ENCODE measurements at regions not wholly inside any gene's neighbourhood (a gene's known extent, or its start where the extent isn't known, plus 50 kb on each side); places are given as distances from the start of the nearest gene placed in this dataset.
"Not testable (repeated sequence)": the region's sequence is repeated elsewhere in the genome, so short reads cannot be mapped to it uniquely, and the experiment has no call there.

DNA sequence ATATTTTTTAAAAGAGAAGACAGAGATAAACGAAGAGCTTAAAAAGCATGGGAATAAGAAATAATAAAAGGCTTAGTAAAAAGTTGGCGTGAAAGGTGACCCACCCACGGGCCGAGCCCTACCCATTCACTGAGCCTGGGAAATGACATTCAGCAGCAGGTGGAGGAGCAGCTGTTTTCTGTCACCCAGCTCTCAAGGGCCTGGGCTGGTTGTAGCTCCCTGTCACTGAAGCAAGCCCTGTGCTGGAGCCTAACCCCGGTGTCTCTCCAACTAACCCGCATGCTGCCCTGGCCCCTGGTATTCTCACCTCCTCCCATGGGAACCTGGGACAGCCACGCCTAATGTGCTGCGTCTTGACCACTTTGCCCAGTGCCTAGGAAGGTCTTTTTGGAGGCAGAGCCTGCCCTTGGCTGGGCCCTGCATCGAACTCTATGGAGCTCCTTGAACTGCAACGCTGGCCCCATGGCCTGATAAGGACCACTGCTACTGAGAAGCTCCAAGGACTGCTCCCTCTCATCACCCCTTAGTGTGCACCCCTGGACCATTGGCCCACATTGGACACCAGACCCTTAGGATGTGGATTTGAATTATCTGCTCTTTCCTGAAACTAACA, 68.8 kb upstream of the IYD start:
- DNase-seq, result peak; percentile 54 to 80

DNA sequence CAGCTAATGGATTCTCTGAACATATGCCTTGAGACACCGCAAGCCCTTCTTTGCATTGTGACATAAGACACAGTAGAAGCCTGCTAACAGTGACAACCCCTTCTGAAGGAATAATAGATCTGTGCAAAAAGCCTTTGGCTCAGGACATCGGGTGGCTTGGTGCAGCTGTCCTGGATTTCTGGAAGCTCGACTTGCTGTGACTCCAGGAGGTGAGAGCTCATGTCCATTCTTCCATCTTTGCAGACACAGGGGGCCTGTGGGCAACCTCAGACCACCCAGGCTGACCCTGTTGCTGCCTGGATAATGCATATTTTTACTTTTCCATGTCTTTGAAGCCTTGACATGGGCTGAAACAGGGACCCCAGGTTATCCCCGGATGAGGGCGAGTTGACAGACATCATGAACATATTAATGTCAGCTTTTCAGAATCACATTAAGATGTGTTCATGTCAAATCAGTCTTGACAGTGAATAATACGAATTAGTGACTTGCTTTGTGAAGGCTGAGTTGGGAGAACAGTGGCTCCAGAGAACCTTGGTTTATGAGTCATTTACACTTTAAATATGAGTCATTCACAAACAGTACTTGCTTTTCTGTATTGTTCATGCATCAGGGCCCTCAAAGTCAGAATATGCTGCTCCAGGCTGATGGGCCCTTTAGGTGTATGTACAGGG, 66.8 kb upstream of the IYD start:
- no peak for DNase-seq

DNA sequence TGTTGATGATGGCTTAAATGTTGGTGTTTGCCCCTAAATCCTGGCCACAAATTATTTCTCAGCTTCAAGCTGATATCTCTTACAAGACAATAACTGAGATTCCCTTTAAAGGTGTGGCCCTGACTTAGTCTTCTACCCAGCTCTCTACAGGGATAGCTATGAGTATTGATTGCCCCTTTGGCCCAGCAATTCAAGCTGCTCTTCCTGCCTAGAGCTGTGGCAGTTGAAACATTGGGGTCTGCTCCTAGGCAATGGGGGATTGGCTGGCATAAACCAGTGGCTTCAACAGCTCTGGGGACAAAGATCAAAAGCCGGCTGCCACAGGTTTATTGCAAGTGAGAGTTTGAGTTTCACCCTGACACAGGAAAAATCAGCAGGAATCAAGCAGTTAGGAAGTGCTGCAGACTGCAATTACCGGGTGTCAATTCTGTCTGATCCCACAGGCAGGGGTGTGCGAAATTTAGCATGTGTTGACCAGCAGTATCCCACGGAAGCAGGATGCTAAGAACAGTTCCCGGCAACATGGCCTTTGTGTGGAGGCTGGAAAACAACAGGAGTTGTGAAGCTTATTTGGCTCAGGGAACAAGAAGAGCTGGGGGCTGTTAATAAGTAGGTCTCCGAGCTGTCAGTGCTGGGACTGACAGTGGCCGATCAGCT, 66.2 kb upstream of the IYD start:
- DNase-seq, result no peak

DNA sequence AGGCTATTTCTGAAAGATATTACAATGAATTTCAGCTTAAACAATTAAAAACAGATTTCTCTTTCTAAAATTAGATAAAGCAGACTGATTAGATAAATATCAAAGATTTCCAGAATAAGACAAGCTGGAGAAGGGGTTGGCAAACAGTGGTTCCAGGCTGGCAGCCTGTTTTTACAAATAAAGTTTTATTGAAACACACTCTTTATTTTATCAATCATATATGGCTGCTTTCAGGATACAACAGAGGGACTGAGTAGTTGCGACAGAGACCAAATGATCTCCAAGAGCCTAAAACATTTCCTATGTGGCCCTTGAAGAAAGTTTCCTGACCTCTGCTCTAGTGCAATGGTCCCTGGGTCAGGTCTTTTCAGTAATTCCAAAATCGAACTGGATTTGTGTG, 65.6 kb upstream of the IYD start:
- no peak for DNase-seq

DNA sequence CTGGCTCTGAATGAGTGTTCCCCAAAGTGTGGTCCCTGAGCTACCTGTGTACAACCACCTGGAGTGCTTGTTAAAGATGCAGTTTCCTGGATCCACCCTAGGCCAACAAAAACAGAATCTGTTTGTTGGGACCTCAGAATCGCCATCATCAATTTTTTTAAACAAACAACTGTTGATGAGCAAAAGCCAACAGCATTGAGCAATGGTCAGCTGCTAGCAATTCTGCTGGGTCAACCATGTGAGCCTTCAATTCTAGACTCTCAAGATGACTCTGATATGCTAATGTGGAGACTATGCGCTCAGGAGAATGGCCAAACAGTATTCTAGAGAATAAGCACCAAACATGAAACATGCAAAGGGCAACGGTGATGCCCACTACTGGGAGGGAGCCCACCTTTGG, 64.4 kb upstream of the IYD start:
- DNase-seq, result no peak

DNA sequence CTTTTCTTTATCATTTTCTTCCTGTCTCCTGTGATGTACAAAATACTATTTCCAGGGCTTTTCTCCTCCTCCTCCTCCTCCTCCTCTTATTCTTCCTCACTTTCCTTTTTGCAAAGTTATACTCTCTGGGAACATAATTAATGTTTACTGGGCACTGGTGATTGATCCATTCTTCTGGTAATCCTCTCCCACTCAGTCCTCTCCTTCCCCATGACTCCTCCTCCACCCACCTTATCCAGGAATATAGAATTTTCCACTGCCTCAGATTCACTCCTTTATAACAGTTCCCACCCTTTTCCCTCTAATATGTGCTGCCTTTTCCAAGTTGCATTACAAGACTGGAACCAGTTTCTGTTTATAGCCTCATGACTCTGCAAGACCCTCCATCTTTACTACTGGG, 62.5 kb upstream of the IYD start:
- no peak for DNase-seq

DNA sequence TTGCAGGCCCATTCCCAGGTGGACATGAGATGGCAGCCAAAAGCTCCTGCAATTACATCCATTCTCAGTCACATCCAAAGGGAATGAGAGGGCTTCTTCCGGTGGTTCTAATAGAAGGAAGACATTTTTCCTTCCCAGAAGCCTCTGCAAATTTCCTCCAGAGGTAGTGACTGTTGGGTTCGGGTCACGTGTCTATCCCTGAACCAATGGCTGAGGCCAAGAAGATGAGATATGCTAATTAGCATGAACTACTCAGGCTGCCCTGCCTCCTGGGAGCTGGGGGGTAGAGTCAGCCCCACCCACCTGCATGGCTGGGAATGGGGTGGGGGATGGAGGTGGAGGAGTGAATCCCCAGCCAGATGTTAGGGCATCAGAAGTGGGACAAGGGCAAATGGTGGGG, 61.3 kb upstream of the IYD start:
- no peak for DNase-seq

DNA sequence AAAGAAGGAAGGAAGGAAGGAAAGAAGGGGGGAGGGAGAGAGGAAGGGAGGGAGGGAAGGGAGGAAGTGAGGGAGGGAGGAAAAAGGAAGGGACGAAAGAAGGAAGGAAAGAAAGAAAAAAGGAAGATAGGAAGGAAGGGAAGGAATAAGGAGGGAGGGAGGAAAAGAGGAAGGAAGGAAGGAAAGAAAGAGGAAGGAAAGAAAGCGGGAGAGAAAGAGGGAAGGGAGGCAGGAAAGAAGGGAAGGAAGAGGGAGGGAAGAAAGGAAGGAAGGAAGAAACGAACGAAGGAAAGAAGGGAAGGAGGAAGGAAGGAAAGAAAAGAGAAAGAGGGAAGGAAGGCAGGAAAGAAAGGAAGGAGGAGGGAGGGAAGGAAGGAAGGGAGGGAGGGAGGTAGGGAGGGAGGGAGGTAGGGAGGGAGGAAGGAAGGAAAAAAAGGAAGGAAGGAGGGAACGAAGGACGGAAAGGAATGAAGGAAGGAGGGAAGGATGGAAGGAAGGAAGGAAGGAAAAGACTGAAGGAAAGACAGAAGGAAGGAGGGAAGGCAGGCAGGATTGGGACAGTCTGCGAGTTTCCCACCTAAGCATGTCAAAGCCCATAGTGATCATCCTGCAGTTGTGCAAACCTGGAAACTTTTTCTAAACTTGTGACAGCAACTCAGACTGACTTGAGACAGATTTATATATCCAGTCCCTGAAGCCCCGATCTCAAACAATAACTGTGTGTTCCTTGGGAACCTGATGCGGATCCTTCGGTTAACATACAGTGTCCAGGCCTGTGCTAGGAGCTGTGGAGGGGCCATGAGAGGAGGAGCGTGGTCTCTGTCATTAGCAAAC, 59.8 kb upstream of the IYD start:
- no peak for DNase-seq

DNA sequence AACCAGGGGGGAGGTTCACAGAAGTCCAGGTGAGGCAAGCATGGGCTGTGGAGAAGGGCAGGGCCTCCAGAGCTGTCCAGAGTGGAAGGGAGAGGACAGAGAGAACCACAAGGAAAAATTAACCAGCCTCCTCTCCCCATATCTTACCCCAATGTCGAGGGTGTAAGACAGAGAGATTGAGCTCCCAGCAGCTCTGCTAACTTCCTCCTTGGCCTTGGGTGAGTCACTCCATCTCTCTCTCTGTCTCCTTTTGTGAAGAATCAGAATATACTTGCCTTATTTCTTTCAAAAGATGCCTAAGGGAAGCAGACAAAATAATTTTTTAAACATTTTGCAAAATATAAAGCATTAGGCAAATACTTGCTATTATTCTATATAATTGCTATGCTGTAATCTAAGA, 58.3 kb upstream of the IYD start:
- DNase-seq, result no peak

DNA sequence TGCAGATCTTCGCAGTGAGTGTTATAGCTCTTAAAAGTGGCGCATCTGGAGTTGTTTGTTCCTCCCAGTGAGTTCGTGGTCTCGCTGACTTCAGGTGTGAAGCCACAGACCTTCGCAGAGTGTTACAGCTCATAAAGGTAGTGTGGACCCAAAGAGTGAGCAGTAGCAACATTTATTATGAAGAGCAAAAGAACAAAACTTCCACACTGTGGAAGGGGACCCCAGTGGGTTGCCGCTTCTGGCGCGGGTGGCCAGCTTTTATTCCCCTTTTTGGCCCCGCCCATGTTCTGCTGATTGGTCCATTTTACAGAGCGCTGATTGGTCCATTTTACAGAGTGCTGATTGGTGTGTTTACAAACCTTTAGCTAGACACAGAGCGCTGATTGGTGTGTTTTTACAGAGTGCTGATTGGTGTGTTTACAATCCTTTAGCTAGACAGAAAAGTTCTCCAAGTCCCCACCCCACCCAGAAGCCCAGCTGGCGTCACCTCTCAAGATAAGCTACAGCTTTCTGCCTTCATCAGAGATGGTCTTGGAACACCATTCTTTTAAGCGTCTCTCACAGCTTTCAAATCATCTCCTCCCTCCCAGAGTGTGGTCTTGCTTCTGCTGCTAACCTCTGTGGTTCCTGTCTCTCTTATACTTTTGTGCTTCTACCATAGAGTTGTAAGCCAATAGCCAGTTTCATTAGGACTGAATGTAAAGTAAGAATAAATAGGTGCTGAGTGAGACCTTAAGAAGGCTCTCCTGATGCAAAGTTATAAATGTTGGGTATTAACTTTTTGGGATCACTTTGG, 57.5 kb upstream of the IYD start:
- not testable (repeated sequence) for DNase-seq

DNA sequence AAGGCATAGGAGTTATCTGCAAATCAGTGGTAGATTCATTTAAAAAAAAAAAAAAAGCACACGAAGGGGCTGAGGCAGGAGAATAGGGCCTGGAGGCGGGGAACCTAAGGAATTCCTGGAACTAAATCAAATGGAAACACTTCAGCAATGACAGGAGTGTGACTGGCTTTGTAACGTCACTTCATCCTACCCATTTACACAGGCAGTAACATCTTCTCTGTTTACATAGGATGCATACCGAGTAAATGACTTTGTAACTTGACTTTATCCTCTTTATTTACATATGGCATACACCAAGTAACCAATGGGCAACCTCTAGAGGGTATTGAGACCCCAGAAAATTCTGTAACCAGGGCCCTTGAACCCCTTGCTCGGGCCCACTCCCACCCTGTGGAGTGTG, 56.4 kb upstream of the IYD start:
- no peak for DNase-seq

DNA sequence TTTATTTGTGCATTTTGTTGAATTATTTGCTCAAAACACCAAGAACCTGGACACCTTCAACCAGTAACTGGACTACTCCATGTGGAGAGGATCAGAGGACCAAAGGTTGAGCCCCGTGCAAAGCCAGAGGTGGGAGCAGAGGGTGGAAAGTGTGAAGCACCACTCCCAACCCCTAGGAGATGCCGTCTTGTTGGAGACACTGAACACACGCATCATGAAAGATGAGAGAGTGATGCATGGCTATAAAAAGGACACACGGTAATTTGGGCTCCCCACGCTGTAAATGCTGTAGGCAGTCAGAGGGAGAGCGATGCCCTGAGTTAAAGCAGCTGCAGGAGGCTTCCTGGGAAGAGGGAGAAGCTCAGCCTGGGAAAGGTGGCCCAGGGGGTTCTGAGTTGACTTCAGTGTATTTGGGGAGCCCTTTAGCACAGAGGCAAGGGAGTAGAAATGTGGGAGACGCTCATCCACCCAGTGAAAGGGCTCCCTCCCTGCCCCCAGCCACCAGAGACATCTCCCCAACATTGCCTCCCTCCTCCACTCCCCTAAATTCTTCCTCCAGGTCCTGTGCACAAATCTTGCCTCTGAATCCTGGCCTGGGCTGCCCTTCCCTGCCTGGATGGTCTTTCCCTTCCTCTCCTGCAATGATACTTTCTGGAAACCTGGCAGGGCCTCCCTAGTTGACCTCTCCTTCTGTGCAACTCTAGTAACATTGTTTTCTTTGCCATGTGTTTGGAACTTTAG, 55.8 kb upstream of the IYD start:
- DNase-seq, result no peak

DNA sequence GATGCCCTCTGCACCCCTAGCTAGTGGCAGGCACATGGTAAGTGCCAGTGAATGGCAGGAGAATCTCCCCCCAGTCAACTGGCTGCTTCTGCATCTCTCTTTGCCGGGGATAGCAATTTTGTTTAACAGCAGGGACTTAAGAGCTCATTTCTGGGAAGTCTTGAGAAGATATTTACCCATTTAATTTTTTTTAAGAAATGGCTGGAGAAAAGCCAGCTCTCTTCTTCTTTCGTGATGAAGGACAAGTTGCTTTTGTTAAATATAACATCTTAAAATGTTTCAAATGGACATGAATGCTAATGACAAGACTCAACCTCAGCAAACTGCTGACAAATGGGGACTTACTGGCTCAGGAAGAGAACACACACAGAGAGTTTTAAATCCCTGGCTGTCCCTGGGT, 55.0 kb upstream of the IYD start:
- DNase-seq, result no peak

DNA sequence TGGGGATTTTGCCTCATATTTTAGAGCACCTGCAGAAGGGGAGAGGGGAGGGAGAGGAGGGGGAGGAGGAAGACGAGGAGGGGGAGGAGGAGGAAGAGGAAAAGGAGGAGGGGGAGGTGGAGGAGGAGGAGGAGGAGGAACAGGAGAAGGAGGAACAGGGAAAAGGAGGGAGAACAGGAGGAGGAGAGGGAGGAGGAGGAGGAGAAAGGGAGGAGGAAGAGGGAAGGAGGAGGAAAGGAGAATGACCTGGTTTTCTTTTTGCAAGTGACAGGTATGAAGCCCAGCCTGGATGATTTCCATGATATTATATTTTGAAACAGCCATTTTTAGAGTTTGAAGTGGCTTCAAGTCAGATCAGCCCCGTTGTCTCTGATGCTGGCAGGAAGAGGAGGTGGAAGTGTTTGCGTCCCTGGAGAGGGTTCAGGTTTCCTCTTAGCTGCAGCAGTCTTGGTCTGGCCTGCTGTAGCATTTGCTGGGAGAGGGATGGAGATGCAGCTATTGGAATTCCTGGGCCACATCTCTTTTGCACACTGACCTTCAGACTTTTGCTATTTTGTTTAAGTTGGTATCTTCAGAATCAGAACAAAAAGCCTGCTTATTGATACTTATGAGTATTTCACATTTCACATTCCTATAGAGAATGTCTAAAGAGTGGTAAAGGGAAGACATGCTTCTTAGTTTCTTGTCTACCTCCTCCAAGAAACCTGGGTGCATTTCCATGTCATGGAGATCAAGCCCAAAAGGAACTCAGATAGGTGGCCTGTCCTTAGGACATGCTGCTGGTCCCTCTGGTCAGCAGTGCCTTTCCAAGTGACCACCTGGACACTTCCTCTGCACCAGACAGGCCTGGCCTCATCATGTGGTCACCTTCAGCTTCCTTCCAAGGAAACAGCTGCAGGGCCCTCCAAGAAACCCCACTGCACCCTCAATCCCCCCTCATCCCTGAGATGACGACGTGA, 54.3 kb upstream of the IYD start:
- peak; percentile 9 to 68 for DNase-seq

DNA sequence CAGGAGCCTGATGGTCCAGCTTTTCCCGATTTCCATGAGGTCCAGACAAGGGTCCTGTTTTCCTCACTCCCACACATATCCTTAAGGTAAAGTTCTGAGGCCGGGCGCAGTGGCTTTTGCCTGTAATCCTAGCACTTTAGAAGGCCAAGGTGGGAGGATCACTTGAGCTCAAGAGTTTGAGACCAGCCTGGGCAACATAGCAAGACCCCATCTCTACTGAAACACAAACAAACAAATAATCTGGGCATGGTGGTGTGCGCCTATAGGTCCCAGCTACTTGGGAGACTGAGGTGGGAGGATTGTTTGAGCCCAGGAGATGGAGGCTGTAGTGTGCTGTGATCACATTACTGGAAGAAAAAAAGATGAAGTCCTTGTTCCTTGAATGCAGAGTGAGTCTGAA, 53.2 kb upstream of the IYD start:
- DNase-seq, result no peak

DNA sequence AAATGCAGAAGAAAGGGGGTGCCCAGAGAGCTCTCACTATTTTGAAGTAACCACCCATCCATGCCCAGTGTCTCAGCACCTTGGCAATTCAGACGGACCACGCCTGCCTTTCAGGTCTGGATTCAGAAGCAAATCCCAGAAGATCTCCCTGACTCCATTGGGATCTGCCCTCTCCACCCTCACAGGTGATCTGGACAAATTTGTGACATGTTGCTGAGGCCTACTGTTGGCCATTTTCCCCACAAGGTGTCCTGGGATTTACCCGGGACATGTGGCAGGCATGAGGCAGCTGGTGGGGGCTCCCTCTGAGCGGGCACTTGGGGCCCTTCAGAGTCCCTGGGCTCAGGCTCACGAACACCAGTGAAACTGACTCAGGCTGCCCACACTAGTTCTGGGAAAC, 51.9 kb upstream of the IYD start:
- peak in 1 of 2 experiments; percentile 12 for DNase-seq
